ENCODE measurements at regions not wholly inside any gene's neighbourhood (a gene's known extent, or its start where the extent isn't known, plus 50 kb on each side); places are given as distances from the start of the nearest gene placed in this dataset.

GRCh38 chr2:71891719-71892422, 255.8 kb downstream of the CYP26B1 start:
- H3K36me3 ChIP-seq (replicated peaks in 1 of 2; ENCODE audit: control insufficient read depth in 1 of 2, insufficient read depth in 2 of 2, low read length in 1 of 2) = no peaks in the 10 kb centered on the region
- H3K4me2 ChIP-seq = no peak overlapping the region
- H3K4me3 ChIP-seq (ENCODE audit: low read depth in 2 of 2, low read length in 1 of 2) = no peak overlapping the region
- H3K27me3 ChIP-seq (ENCODE audit: insufficient read depth) = no peaks in the 10 kb centered on the region
- no peak overlapping the region for H3K9ac ChIP-seq
- ChIA-PET POLR2A (no interaction called here), CTCF (interaction anchor here (1.1 to 1.5 kb wide), 2 partner anchors 258 to 688 kb away, joined by 3 to 5 read pairs; no protein-coding TSS in a partner anchor)
- H3K79me2 ChIP-seq (ENCODE audit: insufficient read depth) = no peaks in the 10 kb centered on the region
- no peaks in the 10 kb centered on the region for H3K9me2 ChIP-seq
- no peaks in the 10 kb centered on the region for H3K9me3 ChIP-seq
- no peak overlapping the region for H3K27ac ChIP-seq (ENCODE audit: low read depth in 2 of 2, low read length in 1 of 2)
- no peaks in the 10 kb centered on the region for H3F3A ChIP-seq (replicated peaks; ENCODE audit: insufficient read depth)
- no peak overlapping the region for H2AFZ ChIP-seq (ENCODE audit: low read depth)
- 40% methylated on average over 6 of the region's 6 CpGs for WGBS (ENCODE audit: low lambda C conversion rate)
- H3K4me1 ChIP-seq (ENCODE audit: control insufficient read depth in 1 of 2, insufficient read depth in 2 of 2, low read depth in 1 of 2, low read length in 1 of 2) = peaks cover 0 to 7% of the 10 kb centered on the region in 2 experiments; a peak in 1 of 4 replicates
- TF ChIP-seq JUND (IDR thresholded peaks at IDR 0.05) = no peak
- no peak for TF ChIP-seq USF2 (IDR thresholded peaks at IDR 0.05; ENCODE audit: borderline replicate concordance, low read depth, low read length)
- TF ChIP-seq TCF12 (IDR thresholded peaks at IDR 0.05) = no peak
- no peak for TF ChIP-seq ZBTB33 (IDR thresholded peaks at IDR 0.05; ENCODE audit: borderline replicate concordance, low read depth)
- TF ChIP-seq REST (IDR thresholded peaks at IDR 0.05; ENCODE audit: low read depth, low read length) = no peak
- no peak for TF ChIP-seq RFX5 (IDR thresholded peaks at IDR 0.05; ENCODE audit: low read length)
- TF ChIP-seq ELF1 (IDR thresholded peaks at IDR 0.05) = no peak
- no peaks in the 10 kb centered on the region for H4K20me1 ChIP-seq (ENCODE audit: insufficient read depth)
- DNase-seq = no peak

GRCh38 chr2:71891155-71891554, 256.5 kb downstream of the CYP26B1 start:
- Histone ChIP-seq H3K4me2 (no peak overlapping the region), H3F3A (replicated peaks; ENCODE audit: insufficient read depth) (no peaks in the 10 kb centered on the region), H3K27me3 (ENCODE audit: insufficient read depth) (no peaks in the 10 kb centered on the region), H3K4me3 (ENCODE audit: low read depth in 2 of 2, low read length in 1 of 2) (no peak overlapping the region), H3K79me2 (ENCODE audit: insufficient read depth) (no peaks in the 10 kb centered on the region), H3K9me3 (no peaks in the 10 kb centered on the region), H4K20me1 (ENCODE audit: insufficient read depth) (no peaks in the 10 kb centered on the region), H3K36me3 (replicated peaks in 1 of 2; ENCODE audit: control insufficient read depth in 1 of 2, insufficient read depth in 2 of 2, low read length in 1 of 2) (no peaks in the 10 kb centered on the region), H3K9ac (no peak overlapping the region), H2AFZ (ENCODE audit: low read depth) (no peak overlapping the region), H3K4me1 (ENCODE audit: control insufficient read depth in 1 of 2, insufficient read depth in 2 of 2, low read depth in 1 of 2, low read length in 1 of 2) (peaks cover 0 to under 1% of the 10 kb centered on the region in 2 experiments; a peak in 1 of 4 replicates), H3K9me2 (no peaks in the 10 kb centered on the region), H3K27ac (ENCODE audit: low read depth in 2 of 2, low read length in 1 of 2) (no peak overlapping the region)
- TF ChIP-seq NRF1 (IDR thresholded peaks at IDR 0.05; ENCODE audit: low read depth, low read length) (no peak), MXI1 (IDR thresholded peaks at IDR 0.05; ENCODE audit: low read depth, low read length) (no peak), EP300 (IDR thresholded peaks at IDR 0.05; ENCODE audit: borderline replicate concordance in 1 of 2, low read depth in 1 of 2, low read length in 1 of 2) (no peak), FOXM1 (IDR thresholded peaks at IDR 0.05; ENCODE audit: low read depth) (no peak), PBX3 (IDR thresholded peaks at IDR 0.05) (no peak), SMC3 (IDR thresholded peaks at IDR 0.05; ENCODE audit: low read depth, low read length) (no peak), TCF12 (IDR thresholded peaks at IDR 0.05) (no peak), USF2 (IDR thresholded peaks at IDR 0.05; ENCODE audit: borderline replicate concordance, low read depth, low read length) (no peak), TAF1 (IDR thresholded peaks at IDR 0.05; ENCODE audit: borderline replicate concordance, low read depth, low read length) (no peak), IRF3 (IDR thresholded peaks at IDR 0.05; ENCODE audit: low read depth, low read length) (no peak)
- 0% methylated on average over 1 of the region's 5 CpGs for WGBS (ENCODE audit: low lambda C conversion rate)
- DNase-seq = no peak
- POLR2A ChIA-PET = no interaction called here
- CTCF ChIA-PET = interaction anchor here (1.1 to 1.5 kb wide), 3 partner anchors 33 to 688 kb away, joined by 3 to 5 read pairs (median 5); no protein-coding TSS in a partner anchor

All from SK-N-SH (cell line).